Ishikawa (cell line): ENCODE measurements at regions not wholly inside any gene's neighbourhood (a gene's known extent, or its start where the extent isn't known, plus 50 kb on each side); places are given as distances from the start of the nearest gene placed in this dataset.

ENCODE experiments used
- CEBPB ChIP-seq: IDR thresholded peaks from 2 replicates; pipeline ENCODE4 v1.6.1; 2012
- CREB1 ChIP-seq: IDR thresholded peaks from 2 replicates; pipeline ENCODE4 v1.6.1; 2012; ENCODE audit warnings: low read depth
- EGR1 ChIP-seq: IDR thresholded peaks from 2 replicates; pipeline ENCODE4 v1.6.1; 2012
- EP300 ChIP-seq: IDR thresholded peaks from 2 replicates; pipeline ENCODE4 v1.6.1; 2012; ENCODE audit warnings: borderline replicate concordance
- FOXM1 ChIP-seq: IDR thresholded peaks from 2 replicates; pipeline ENCODE4 v1.6.1; 2012; ENCODE audit warnings: low read depth, borderline replicate concordance
- NFIC ChIP-seq: IDR thresholded peaks from 2 replicates; pipeline ENCODE4 v1.6.1; 2012
- RAD21 ChIP-seq: IDR thresholded peaks from 2 replicates; pipeline ENCODE4 v1.6.1; 2012; ENCODE audit warnings: low read depth
- TAF1 ChIP-seq: IDR thresholded peaks from 2 replicates; pipeline ENCODE4 v1.6.1; 2012; ENCODE audit warnings: low read depth, mild to moderate bottlenecking
- TCF12 ChIP-seq: IDR thresholded peaks from 2 replicates; pipeline ENCODE4 v1.6.1; 2012; ENCODE audit warnings: low read depth
- TEAD4 ChIP-seq: IDR thresholded peaks from 2 replicates; pipeline ENCODE4 v1.6.1; 2012
- YY1 ChIP-seq: IDR thresholded peaks from 2 replicates; pipeline ENCODE4 v1.6.1; 2012; ENCODE audit warnings: low read depth
- ZBTB7A ChIP-seq: IDR thresholded peaks from 2 replicates; pipeline ENCODE4 v1.6.1; 2012; ENCODE audit warnings: low read depth
- TF ChIP-seq, protein P1 (sequence below): IDR thresholded peaks from 2 replicates; pipeline ENCODE4 v1.6.1; 2012
- TF ChIP-seq, protein P2 (sequence below): IDR thresholded peaks from 2 replicates; pipeline ENCODE4 v1.6.1; 2012
- TF ChIP-seq, protein P3 (sequence below): IDR thresholded peaks from 2 replicates; pipeline ENCODE4 v1.6.1; 2012; ENCODE audit warnings: low read depth, mild to moderate bottlenecking

DNA sequence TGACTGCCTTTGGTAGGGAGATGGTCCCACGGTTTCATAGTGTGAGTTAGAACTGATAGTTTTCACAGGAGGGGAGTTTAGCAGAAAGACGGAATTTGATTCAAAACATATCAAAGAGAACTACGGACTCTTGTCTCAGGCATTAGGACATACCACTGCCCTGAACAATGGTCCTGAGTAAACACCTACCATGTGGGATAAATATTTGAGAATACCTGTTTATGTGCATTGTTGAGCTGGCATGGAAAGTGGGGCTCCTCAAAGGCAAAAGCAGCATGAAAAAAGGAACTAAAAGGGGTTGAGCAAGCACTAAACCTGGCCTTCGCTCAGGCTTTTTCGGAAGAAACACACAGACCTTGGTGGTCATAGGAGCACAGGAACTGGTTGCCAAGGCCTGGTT is 144.4 kb downstream of the ZNF621 start:
- TF ChIP-seq NFIC (no peak), EGR1 (no peak), RAD21 (no peak), YY1 (no peak), TEAD4 (no peak), EP300 (no peak), CREB1 (no peak), CEBPB (no peak), TCF12 (no peak), TAF1 (no peak), ZBTB7A (no peak), FOXM1 (no peak)
- TF ChIP-seq, protein P1, sequence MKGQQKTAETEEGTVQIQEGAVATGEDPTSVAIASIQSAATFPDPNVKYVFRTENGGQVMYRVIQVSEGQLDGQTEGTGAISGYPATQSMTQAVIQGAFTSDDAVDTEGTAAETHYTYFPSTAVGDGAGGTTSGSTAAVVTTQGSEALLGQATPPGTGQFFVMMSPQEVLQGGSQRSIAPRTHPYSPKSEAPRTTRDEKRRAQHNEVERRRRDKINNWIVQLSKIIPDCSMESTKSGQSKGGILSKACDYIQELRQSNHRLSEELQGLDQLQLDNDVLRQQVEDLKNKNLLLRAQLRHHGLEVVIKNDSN, result no peak
- TF ChIP-seq, protein P2, sequence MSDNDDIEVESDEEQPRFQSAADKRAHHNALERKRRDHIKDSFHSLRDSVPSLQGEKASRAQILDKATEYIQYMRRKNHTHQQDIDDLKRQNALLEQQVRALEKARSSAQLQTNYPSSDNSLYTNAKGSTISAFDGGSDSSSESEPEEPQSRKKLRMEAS, result no peak
- TF ChIP-seq, protein P3, sequence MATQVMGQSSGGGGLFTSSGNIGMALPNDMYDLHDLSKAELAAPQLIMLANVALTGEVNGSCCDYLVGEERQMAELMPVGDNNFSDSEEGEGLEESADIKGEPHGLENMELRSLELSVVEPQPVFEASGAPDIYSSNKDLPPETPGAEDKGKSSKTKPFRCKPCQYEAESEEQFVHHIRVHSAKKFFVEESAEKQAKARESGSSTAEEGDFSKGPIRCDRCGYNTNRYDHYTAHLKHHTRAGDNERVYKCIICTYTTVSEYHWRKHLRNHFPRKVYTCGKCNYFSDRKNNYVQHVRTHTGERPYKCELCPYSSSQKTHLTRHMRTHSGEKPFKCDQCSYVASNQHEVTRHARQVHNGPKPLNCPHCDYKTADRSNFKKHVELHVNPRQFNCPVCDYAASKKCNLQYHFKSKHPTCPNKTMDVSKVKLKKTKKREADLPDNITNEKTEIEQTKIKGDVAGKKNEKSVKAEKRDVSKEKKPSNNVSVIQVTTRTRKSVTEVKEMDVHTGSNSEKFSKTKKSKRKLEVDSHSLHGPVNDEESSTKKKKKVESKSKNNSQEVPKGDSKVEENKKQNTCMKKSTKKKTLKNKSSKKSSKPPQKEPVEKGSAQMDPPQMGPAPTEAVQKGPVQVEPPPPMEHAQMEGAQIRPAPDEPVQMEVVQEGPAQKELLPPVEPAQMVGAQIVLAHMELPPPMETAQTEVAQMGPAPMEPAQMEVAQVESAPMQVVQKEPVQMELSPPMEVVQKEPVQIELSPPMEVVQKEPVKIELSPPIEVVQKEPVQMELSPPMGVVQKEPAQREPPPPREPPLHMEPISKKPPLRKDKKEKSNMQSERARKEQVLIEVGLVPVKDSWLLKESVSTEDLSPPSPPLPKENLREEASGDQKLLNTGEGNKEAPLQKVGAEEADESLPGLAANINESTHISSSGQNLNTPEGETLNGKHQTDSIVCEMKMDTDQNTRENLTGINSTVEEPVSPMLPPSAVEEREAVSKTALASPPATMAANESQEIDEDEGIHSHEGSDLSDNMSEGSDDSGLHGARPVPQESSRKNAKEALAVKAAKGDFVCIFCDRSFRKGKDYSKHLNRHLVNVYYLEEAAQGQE, result no peak

DNA sequence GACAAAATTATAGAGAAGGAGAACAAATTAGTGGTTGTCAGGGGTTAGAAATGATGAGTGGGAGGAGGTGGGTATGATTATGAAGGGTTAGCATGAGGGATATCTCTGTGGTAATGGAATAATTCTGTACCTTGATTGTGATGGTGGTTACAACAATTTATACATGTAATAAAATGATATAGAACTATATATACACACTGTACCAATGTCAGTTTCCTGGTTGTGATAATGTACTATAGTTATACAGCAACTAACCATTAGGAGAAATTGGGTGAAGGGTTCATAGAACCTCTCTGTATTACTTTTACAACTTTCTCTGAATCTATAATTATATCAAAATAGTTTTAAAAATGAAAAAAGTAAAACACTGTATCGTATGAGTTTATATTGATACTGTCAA is 148.1 kb downstream of the ZNF621 start:
- no peak for TF ChIP-seq EGR1
- TF ChIP-seq, protein P3, result no peak

DNA sequence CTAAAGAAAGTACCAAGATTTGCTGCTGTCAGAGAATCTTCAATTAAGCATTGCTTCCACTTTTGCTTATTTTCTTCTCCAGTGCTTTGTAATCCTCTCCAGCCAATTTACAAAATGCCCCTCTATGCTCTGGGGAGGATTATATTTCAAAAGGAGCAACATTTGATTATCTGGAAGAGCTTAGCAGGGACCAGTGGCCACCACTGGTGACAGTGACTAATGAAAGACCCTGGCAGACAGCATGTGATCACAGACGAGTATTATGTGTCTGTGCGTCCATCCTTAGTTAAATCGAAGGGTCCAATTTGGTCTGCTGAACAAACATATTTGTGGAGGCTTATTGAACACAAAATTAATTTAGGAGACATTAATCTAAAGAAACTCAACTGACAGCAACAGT is 152.6 kb downstream of the ZNF621 start:
- TF ChIP-seq, protein P2, result no peak
- no peak for TF ChIP-seq RAD21
- TF ChIP-seq YY1, result no peak
- TF ChIP-seq, protein P3, result no peak
- TF ChIP-seq CEBPB, result no peak
- TF ChIP-seq EGR1, result no peak
- no peak for TF ChIP-seq TCF12
- TF ChIP-seq EP300, result no peak
- no peak for TF ChIP-seq NFIC
- no peak for TF ChIP-seq CREB1
- TF ChIP-seq TAF1, result no peak
- TF ChIP-seq TEAD4, result no peak
- TF ChIP-seq ZBTB7A, result no peak
- no peak for TF ChIP-seq FOXM1
- TF ChIP-seq, protein P1, result no peak

DNA sequence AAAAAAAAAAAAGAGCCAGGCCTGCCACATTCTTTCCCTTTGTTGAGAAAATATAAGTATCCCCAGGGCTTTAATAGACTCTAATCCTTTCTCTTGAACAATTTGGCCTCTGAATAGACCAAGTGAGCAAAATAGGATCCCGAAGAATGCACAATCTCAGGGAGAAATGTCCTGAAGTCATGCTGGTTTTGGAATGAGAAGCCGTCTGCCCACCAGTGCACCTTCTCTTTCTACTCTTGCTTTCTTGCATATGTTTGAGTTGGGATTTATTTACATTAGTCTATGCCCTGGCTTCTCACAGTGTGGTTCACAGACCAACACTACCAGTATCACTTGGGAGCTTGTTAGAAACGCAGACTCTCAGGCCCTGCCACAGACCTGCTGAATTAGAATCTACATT is 153.0 kb downstream of the ZNF621 start:
- no peak for TF ChIP-seq TEAD4
- no peak for TF ChIP-seq FOXM1
- TF ChIP-seq EGR1, result no peak
- no peak for TF ChIP-seq TAF1
- TF ChIP-seq, protein P2, result no peak
- TF ChIP-seq, protein P3, result no peak
- TF ChIP-seq, protein P1, result no peak
- TF ChIP-seq EP300, result no peak
- no peak for TF ChIP-seq CEBPB
